ENCODE measurements at regions not wholly inside any gene's neighbourhood (a gene's known extent, or its start where the extent isn't known, plus 50 kb on each side); places are given as distances from the start of the nearest gene placed in this dataset.
"Not testable (repeated sequence)": the region's sequence is repeated elsewhere in the genome, so short reads cannot be mapped to it uniquely, and the experiment has no call there.

DNA sequence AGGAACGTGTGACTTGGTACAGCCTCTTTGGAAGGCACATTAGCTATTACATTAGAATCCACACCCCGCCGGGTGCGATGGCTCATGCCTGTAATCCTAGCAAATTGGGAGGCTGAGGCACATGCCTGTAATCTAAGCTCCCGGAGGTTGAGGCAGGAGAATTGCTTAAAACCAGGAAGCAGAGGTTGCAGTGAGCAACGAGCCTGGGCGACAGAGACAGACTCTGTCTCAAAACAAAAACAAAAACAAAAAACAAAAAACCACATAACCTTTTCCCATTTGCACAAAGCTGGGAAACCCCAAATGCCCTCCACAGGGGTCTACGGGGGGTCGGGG lies 82.7 kb upstream of the METTL9 start:
- not testable (repeated sequence) for DNase-seq

DNA sequence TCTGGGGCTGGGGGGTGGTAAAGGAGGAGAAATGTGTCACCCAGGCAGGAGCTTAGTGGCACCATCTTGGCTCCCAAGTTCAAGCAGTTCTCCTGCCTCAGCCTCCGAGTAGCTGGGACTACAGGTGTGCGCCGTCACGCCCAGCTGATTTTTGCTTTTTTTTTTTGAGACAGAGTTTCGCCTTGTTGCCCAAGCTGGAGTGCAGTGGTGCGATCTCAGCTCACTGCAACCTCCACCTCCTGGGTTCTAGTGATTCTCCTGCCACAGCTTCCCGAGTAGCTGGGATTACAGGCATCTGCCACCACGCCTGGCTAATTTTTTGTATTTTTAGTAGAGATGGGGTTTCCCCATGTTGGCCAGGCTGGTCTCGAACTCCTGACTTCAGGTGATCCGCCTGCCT lies 82.1 kb upstream of the METTL9 start:
- DNase-seq, result not testable (repeated sequence)

DNA sequence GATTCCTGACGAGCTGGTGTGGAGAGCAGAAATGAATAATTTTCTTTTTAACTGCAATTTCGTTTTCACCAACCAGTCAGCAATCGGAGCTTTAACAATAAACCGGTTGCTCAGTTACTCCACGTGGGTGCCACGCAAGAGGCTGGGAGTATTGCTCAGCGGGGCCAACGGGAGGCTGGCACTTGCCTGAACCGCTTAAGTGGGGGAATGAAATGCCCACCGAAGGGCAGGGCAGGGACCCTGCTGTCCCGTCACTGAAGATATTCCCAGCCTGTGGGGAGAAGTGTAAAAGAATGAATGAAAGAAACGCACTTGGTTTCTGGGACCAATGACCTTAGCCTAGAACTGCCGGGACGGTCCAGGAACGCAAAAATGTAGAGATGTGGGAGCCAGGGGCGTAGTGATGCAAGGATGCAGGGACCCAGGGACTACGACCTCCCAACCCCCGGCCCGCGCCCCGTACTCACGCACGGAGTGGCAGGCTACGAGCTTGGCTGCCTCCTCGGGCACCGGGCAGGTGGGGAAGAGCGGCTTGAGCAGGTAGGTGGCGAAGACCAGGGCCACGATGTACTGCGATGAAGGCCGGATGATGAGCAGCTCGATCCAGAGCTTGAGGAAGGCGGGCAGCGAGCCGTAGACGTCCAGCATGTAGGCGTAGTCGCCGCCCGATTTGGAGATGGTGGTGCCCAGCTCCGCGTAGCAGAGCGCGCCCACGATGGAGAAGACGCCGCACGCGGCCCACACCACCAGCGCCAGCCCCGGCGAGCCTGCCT lies 79.8 kb upstream of the METTL9 start:
- DNase-seq, result not testable (repeated sequence)

DNA sequence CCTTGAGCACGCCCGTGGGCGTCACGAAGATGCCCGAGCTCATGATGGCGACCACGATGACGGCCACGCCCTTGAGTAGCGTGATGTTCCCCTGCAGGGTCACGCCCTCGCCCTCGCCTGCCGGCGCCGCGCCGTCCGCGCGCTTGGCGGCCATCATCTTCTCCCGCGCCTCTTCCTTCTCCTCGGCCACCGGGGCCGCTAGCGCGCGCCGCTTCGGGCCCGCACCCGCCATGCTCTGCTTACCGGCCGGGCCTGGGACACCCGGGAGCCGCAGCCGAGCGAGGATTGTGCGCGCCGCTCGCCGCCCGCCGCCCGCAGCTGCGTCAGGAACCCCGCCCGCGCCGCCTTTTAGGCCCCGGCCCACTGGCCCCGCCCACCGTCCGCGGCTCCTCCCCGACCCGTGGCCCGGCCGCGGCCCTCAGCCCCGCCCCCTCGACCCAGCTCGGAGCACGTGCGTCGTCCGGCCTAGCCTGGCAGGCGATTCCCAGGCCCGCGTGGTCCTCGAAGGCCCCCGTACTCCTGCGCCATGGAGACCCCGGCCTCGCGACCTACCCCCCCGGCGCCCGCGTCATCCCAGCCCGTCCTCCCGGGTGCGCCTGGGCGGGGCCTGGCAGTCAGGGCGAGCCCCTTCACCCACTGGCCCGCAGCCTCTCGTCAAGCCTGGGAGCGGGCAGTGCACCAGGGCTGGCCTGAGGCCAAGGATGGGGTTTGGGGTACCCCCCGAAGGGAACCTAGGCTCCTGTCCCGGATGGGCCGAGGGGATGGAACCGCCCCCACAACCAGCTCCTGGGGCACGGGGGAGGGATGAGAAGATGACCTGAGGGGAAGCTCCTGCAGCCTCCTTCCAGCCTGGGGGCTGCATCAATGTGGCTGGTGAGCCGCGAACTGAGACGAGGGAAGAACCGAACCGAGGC lies 79.0 kb upstream of the METTL9 start:
- peak; percentile 98 for DNase-seq

DNA sequence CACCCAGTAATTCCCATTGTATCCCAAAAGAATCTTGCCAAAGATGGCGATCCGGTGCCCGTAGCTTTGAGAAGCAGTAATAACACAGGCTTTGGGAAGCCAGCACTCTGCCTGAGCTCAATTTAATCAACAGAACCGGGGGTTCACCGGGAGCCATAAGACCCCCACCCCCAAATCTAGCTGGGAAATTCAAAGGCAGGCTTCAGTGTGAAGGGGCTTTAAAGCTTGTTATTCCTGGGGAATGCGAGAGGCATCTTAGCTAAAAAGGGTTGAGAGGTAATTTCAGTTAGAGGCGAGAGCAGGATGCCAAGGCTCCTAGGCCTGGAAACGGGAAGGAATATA lies 78.4 kb upstream of the METTL9 start:
- not testable (repeated sequence) for DNase-seq

DNA sequence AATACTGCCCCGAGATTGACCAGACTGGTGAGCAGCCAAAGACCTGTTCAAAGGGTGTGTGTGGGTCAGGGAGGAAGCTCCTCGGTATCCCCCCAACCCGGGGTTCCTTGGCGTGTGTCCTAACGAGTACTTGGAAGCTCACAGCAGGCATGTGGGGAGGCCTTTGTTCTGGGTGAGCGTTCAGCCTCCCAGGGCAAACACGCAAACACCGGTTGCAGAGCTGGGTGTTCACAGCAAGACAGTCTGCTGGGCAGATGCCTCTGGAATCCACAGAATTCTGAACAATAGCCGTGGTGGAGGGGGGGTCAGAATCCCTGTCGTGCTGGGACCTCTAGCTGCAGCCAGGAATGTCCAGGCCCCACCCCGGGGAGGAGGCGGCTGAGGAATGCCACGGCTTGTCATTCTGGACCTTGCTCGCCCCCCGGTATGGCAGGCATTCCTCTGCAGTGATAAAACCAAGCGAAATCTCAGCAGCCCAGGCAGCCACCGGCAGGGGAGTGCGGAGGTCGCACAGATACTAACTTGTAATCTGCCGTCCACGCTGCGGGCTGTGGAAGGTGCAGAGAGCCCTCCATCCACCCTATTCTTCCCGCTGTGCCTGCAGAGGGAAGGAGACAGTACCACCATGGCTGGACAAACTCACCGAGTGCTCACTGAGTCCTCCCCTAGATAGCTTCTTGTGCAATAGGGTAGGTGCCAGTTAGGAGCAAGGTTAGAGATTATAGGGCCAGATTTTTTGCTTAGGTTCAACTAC lies 77.8 kb upstream of the METTL9 start:
- not testable (repeated sequence) for DNase-seq

DNA sequence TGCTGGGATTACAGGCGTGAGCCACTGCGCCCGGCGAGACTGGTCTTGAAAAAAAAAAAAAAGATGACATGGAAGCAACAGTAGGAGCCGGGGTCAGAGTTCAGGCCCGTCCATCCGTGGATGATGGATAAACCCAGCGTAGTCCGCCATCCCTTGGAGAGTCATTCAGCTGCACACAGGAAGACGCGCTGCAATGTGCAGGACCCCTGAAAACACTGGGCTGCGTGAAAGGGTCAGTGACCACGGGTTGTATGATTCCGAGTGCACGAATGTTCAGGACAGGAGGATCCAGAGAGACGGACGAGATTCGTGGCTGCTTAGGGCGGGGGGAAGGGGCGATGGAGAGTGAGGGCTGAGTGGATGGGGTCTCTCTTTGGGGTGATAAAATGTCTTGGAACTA lies 76.5 kb upstream of the METTL9 start:
- DNase-seq, result not testable (repeated sequence)

DNA sequence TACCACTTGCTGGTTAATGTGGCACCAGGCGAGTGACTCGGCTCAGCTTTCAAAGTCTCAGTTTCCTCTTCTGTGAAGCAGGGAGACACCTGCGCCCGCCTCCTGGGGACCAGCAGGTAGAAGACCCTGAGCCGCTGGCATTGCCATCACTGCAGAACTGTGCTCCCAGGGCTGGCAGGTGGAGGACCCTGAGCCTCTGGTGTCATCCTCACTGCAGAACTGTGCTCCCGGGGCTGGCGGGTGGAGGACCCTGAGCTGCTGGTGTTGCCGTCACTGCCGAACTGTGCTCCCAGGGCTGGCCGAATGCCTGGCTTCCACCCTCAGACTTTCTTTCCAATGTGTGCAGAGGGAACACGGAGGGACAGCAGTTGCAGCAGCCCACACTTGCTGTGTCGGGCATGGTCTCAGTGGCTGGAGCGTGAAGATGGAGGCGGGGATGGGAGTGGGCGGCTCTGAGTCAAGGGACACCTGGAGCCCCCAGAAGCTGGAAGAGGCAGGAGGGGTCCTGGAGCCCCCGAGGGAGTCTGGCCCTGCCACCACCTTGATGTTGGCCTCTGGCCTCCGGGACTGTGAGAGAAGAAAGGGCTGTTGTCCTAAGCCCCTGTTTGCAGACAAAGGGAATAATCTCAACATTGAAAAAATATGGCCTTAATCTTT lies 75.8 kb upstream of the METTL9 start:
- no peak for DNase-seq

DNA sequence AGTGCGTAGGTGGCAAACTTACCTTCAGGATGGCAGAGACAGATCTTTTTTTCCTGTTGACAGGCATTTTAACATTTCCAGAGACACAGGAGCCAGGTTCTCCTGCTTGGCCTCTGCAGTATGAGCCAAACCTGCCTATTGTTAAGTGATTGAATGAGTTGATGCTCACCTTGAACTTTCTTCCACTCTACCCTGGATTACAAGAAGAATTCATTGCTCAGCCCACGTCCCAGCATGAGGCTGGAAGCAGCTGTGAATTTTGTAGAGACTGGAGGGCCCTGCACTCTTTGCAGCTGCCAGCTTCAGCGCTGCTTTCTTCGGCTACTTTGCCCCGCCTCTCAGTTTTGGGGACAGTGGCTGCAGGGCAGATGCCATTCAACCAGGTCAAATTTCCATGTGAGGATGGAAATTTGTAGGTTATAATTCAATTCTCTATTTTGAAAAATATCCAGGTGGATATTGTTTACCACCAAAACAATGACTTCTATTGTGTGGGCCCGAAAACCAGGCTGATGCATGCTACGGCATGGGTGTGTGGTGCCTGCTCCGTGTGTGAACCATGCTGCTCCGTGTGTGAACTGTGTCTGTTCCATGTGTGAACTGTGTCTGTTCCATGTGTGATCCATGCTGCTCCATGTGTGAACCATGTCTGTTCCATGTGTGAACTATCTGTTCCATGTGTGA lies 75.2 kb upstream of the METTL9 start:
- DNase-seq, result peak; percentile 67

DNA sequence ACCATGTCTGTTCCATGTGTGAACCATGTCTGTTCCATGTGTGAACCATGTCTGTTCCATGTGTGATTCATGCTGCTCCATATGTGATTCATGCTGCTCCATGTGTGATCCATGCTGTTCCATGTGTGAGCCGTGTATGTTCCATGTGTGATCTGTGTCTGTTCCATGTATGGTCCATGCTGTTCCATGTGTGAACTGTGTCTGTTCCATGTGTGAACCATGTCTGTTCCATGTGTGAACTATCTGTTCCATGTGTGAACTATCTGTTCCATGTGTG lies 74.7 kb upstream of the METTL9 start:
- DNase-seq, result not testable (repeated sequence)

DNA sequence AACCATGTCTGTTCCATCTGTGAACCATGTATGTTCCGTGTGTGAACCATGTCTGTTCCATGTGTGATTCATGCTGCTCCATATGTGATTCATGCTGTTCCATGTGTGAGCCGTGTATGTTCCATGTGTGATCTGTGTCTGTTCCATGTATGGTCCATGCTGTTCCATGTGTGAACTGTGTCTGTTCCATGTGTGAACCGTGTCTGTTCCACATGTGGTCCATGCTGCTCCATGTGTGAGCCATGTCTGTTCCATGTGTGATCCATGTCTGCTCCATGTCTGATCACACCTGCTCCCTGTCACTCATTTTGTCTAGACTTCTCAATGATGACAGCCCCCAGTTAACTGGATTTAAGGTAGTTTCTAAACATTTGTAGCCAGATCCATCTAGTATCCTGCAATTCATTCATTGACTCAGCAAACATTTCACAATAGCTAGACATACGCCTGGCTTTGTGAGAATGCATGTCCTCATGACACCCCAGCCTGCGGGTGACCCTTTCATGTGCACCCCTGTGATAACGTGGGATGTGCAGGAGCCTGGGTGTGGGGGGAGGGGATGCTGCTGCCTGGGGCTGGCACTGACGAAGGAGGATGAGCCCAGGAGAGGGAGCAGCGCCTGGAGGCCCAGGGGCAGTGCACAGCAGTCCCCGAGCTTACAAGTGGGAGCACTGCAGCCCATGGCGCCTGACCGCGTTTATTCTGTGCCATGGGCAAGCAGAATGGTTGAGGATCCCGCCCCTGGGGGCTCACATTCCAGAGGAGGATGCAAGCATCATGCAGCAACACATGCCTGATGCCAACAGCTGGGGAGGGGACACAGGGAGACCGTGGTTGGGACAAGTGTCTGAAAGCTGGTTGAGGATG lies 74.1 kb upstream of the METTL9 start:
- peak; percentile 52 for DNase-seq

DNA sequence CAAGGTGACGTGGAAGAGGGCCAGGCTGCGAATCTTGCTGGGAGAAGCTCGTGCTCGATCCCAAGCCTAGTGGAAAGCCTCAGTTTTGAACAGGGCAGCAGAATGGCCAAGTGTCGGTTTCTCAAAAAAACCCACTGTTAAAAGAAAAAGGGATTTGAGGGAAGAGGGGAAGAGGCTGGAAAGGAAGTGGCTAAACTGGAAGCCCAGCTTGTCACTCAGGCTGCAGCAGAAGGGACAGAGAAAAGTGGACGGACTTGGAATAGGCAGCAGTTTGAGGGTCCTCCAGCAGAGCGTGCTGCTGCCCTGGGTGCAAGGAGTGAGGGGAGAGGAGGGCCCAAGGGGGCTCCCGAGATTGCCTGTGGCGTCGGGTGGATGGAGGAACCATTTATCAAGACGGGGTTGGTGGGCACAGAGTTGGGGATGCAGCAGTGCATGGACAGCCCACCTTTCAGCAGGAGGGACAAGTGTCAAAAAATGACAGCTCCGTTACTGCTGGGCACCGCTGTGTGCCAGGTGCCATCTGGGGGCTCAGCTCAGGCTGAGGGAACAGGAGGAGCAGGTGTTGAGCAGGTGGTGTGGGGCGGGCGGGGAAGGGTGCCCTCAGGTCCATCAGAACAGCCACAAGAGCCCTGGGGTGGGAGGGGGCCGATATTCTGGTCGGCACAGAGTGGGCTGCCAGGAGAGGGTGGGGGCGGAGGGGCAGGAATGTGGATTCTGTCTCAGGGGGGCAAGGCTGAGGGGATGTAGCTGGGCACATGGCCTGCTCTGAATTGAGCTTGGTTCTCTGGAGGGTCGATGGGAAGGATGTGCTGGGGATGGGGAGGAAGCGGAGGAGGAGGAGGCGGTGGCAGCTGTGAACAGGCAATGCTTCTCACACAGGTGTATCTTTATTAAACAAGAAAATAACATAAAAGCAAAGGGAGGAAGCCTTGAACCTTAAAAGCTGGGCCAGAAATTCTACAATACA lies 73.1 kb upstream of the METTL9 start:
- not testable (repeated sequence) for DNase-seq

DNA sequence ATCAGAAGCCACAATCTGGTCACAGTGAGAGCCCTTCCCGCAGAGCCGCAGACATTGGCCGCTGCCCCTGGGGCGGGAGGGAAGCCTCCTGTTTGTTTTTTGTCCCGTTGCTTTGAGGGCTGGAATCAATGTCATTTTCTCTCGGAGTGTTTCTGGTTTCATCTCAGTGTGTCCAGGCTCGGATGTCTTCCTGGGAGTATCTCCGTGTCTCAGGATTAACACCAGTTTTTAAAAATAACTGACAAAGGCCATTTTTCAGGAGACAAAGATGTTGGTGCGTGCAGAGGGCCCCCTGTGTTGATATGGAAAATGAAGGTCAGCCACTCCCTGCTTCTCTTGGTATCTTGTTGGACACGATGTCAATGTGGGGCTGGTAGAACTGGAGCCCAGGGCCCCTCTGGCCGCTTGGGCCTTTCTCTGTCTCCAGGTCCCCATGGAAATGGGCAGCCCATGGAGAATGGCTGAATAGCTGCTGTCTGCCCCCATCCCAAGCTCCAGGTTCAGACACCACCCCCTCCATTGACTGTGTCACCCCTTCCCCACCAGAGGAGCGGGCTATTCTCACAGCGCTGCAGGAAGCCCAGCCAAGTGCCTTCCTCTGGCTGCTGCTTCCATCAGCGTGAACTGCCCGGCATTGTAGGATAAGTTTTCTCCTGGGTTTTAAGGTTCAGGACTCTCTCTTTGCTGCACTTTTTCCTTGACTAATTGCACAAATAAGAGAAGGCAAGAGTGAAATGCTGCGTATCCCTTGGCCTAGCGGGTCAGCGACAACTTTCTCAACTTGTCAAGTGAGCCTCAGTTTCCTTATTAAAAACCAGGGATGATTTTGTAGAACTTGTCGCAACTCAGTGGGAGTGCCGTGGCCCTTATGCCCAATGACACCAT lies 72.2 kb upstream of the METTL9 start:
- no peak for DNase-seq

DNA sequence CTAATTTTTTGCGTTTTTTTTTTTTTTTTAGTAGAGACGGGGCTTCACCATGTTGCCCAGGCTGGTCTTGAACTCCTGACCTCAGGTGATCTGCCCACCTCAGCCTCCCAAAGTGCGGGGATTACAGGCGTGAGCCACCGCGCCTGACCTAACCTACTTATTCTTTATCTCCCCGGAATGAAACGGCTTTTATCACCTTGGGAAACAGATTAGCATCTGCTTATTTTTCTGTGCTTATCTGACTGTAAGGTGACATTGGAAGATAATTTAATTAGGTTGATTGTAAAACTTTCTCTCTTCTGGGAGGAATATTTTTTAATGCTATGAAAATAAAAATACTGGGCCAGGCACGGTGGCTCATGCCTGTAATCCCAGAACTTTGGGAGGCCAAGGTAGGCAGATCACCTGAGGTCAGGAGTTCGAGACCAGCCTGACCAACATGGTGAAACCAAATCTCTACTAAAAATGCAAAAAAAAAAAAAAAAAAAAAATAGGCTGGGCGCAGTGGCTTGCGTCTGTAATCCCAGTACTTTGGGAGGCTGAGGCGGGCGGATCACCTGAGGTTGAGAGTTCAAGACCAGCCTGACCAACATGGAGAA lies 70.2 kb upstream of the METTL9 start:
- not testable (repeated sequence) for DNase-seq

DNA sequence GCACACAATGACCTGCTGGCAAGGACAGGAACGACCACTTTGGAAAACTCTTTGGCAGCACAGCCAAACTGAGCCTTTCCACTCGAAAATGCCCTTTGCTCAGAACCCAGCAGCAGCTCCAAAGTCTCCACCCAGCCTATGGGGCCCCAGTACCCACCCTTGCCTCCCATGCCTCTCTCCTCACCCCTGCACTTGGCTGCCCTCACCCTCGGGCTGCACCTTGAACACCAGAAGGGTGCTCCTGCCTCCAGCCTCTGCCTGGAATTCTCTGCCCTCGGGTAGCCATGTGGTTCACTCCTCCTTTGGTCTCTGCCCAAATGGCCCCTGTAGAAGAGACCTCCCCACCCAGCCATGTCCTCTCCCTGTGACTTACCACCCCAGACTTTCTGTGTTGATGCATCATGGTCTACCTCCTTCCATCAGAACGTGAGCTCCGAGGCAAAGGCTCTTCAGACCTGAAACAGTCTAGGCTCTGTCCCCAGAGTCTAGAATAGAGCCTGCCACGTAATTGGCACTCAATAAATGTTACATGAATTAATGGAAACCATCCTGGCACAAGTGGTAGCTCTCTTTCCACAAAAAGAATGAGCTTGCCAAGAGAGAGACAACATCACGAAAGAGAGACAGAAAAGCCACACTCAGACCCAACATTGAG lies 68.5 kb upstream of the METTL9 start:
- not testable (repeated sequence) for DNase-seq

DNA sequence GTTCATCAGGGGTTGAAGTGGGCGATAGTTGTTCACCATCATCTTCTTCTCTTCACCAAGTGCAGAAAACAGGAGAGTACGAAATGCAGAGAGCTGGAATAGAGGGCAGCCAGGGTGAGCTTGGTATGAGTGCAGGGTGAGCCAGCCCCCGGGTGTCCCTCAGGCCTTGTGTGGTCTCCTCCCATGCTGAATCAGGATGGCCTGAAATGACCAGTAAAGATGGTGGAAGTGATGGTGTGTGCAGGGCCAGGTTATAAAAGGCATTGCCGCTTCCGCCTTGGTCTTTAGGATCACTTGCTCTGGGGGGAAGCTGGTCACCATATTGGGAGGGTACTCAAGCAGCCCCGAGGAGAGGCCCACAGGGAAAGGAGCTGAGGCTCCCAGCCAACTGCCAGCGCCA lies 66.4 kb upstream of the METTL9 start:
- not testable (repeated sequence) for DNase-seq

DNA sequence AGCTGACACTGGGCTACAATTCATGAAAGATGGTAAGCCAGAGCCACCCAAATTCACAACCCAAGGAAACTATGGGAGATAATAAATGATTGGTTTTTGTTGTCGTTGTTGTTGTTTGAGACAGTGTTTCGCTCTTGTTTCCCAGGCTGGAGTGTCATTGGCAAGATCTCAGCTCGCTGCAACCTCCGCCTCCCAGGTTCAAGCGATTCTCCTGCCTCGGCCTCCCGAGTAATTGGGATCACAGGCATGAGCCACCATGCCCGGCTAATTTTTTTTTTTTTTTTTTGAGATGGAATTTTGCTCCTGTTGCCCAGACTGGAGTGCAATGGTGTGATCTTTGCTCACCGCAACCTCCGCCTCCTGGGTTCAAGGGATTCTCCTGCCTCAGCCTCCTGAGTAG lies 65.9 kb upstream of the METTL9 start:
- not testable (repeated sequence) for DNase-seq

DNA sequence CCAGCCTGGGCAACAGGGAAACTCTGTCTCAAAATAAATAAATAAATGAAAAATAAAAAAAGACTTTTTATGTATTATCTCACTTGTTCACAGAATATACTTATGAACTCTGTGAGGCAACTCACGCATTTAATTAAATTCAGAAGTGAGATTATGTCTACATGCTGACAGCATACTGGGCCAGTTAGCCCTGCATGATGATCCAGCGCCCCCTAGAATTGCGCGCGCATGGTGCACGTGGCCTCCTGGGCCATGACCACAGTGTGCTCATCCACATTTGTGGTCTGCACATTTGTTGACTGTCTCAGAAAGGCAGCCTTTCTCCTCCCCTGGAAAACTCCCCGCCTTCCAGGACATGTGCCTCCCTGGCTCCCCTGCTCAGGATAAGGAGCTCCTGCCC lies 64.8 kb upstream of the METTL9 start:
- DNase-seq, result not testable (repeated sequence)
